GM19023 (cell line): ENCODE measurements at regions not wholly inside any gene's neighbourhood (a gene's known extent, or its start where the extent isn't known, plus 50 kb on each side); places are given as distances from the start of the nearest gene placed in this dataset.
"Not testable (repeated sequence)": the region's sequence is repeated elsewhere in the genome, so short reads cannot be mapped to it uniquely, and the experiment has no call there.

Experiments used
- ATAC-seq: cut with Tn5 transposase; IDR thresholded peaks from one replicate; pipeline ENCODE4 v1.9.1; 2021; ENCODE audit warnings: mild to moderate bottlenecking, moderate library complexity; ENCODE audit not compliant: unreplicated experiment

- ATAC-seq, result no peak
Observed at GRCh38 chr5:143638654-143639053, 173.3 kb upstream of the HMHB1 start.

DNA sequence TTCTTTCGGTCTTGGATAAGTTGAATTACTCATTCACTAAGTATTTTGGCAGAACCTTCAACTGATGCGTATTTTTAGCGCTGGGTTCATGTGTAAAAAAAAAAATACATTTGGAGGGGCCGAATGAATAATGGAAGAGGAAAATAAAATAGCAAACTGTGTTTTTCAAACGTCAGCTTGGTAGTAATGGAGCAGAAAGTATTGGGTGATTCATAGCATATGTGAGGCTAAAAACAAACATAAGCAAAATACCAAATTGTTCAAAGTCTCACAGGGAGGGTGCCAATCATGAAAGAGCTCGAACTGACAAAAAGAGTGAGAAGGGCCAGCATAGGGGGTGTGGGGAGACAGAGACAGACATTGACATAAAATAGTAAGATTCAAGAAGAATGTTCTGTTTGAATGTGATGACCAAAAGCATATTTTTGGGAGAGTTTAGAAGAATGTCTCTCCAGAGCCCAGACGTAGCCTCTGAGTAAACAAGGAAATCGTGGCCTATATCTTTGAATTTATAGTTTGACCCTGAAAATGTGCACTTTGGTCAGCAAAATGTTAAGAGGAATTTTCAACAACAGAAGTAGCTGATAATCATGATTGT, 174.9 kb upstream of the HMHB1 start:
- no peak for ATAC-seq

- no peak for ATAC-seq
Observed at GRCh38 chr5:143635888-143636287, 176.1 kb upstream of the HMHB1 start.

DNA sequence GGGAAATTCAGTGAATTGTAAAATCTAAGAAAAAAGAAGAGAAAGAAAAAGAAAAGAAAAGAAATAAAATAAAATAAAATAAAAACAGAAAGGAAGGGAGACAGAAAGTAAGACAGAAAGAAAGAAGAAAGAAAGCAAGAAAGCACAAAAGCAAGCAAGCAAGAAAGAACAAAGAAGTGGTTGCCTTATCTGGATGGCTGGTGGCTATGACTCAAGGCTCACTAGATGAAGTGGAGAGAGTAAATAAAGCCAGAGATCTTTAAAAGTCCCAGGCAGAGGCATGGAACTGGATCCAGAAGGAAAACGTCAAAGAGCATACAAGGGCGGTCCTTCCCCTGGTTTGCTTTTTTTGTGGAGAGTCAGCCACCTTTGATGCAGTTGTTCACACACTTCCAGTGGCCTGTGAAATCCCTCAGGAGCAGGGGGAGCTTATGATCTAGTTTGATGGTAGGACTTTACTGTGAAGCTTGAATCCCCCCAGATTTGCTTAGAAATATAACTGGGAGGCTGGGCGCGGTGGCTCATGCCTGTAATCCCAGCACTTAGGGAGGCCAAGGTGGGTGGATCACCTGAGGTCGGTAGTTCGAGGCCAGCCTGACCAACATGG, 176.7 kb upstream of the HMHB1 start:
- no peak for ATAC-seq

- ATAC-seq, result no peak
Observed at GRCh38 chr5:143634689-143635088, 177.3 kb upstream of the HMHB1 start.

DNA sequence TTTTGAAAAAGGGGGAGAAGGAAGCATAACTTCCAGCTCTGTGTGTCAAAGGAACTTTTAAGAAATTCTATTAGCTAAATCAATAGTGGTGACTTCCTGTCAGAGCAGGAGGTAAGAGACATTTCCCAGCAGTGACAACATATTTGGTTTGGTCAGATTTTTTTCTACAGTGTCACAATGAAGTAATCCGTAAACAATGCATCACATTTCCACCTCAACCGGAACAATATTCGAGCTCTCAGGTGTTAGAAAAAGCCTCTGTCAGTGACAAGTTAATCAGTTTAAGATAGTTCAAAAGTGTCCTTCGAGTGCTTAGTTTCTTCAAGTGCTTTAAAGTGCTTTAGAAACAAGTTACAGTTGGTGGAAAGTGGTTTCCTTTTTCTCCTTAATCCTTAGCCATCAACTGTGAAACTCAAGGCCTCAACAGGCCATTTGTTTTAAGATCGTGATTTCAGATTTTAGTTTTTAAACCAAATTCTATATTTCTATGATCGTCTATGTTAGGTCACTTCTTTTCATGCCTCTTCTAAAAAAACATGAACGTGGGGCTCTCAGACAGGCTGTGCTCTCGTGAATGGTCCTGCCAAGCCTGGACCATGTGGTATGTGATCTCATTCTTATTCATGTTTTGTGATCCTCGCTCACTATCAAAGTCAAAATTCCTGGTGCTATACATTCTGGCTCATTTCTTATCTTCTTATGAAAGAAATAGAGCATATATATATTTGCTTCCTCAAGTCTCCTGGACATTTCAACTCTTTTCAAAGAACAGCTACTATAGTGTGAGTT, 181.9 kb upstream of the HMHB1 start:
- ATAC-seq, result no peak

- not testable (repeated sequence) for ATAC-seq
Observed at GRCh38 chr5:143625048-143625447, 186.9 kb upstream of the HMHB1 start.

DNA sequence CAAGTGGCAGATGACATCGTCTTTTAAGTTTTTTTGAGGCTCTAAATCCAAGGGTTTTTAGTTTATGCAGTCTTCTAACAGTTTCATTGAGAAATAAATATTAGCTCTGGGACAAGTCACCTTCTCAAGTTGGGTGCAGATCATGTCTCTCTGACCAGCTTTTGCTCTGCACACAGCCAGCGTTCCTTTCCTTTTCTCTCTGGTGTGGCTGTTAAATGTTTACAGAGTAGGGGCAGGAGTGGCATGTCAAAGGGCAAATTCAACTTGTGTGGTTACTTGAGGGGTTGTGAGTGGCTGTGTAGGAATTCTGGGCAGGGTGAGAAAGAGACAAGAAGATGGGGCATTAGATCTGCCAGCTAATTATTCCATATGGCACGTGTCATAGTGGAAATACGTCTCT, 187.5 kb upstream of the HMHB1 start:
- no peak for ATAC-seq

GRCh38 chr5:143619040-143619439, 192.9 kb upstream of the HMHB1 start:
- no peak for ATAC-seq

GRCh38 chr5:143618141-143618540, 193.8 kb upstream of the HMHB1 start:
- no peak for ATAC-seq

GRCh38 chr5:143614831-143615230, 197.1 kb upstream of the HMHB1 start:
- no peak for ATAC-seq

DNA sequence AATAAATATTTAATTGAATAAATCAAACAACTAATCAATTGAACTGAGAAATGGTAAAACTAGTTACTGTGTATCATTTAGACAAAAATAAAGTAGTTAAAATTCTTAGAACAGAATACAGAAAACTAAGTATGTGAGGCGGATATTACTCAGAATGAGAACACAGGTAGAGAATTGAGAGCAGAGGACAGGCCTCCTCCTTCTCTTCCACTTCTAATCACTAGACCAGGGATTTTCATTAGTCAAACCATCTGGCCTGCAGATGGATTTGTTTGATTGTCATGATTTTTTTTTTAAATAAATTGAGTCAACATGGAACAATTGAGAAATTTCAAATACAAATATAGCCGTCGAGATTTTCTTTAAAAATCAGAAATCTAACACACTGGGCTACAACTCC, 198.6 kb upstream of the HMHB1 start:
- ATAC-seq, result no peak

GRCh38 chr5:143610946-143611345, 201.0 kb upstream of the HMHB1 start:
- no peak for ATAC-seq

- ATAC-seq, result peak; percentile 79
Observed at GRCh38 chr5:143606043-143606752, 202.7 kb upstream of the NR3C1 start.

DNA sequence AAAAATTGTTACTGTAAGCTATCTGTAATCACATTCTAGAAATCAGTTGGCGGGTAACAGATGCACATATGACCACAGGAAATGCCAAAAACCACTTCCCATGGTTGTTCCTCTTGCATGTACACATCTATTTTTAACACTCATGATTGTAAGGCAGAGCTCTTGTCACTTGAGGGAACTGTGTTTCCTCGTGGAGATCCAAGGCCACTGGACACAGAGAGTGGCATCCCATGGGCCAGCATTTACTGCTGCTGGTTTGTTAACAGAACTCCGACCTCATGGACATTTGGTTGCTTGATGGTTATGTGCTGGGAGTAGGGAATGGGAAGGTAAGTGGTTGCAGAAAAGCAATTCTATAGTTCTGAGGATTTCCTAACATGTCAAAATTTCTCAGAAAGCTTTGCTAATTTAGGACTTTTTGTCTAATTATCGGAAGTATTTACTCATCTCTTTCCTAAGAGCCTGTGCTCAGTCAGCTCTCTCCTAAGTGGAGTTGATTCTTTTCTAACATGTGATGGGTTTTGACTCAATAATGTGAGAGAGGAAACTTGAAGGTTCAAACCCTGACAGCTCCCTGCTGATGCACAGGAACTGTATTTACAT, 202.0 kb upstream of the NR3C1 start:
- no peak for ATAC-seq

GRCh38 chr5:143601917-143602333, 198.4 kb upstream of the NR3C1 start:
- ATAC-seq, result no peak

DNA sequence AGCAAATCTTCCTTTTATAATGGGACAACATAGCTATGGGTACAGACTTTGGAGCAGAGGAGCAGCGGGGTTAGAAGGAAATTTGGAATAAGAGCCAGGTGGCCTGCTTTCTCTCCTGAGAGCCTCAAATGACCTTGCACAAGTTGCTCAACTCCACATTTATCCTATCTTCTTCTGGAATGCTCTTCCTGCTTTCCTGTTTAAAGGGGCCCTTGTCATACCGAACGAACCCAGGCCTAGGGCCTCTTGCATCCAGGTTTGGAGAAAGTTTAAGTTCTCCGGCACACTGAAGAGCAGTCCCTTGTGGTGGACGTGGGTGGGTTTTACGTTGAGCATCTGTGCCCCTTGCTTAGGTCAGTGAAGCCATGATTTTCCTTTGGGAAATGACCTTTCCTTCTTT, 197.9 kb upstream of the NR3C1 start:
- ATAC-seq, result no peak

DNA sequence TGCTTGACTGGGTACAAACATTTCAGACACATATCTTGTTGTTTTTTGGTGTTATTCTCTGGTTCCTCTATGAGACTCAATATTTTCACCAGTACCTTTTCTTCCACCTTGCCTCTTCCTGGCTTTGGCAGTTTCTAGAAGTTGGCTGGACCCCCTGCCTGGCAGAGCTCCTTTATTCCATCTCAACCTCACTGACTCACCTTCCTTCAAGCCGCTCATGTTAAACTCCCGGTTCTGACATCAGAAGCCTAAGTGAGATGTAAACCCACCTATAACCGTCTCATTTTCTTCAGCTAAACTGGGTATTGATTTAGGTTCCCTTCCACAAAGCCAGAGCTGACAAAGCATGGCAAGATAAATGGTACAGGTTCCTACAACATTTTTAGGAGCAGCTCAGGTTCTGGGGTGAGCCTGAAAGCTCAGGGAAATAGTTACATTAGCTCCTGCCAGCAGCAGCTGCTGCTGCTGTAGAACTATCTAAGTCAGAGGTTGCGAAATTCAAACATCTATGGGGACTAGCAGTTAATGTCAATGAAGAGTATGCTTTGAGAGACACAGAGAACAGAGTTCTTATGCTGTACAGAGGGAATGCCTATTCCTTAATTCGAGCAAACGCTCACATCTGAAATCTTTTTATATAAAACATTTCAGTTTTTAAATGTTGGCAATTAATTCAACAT, 197.1 kb upstream of the NR3C1 start:
- no peak for ATAC-seq

DNA sequence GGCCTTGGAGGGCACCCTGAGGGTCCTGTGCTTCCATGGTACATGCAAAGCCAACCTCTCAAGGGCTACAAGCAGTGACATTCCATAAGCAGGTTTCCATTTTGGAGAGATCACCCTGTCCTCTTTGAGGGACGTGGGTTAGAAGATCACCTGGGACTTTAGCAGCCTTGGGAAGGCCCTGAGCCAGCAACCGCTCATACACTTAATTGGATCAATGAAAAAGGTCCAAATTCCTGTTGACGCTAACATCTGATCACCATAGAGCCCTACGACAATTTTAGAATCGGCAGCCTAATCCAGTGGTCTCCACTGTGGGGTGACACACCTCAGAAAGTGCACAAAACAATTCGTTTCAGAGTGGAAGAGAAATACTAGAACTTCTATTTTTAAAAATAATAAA, 196.0 kb upstream of the NR3C1 start:
- ATAC-seq, result no peak

GRCh38 chr5:143596824-143597223, 193.3 kb upstream of the NR3C1 start:
- no peak for ATAC-seq
